Breast epithelium (tissue), 4 donors: ENCODE measurements at regions not wholly inside any gene's neighbourhood (a gene's known extent, or its start where the extent isn't known, plus 50 kb on each side); places are given as distances from the start of the nearest gene placed in this dataset.

ENCODE experiments used
- DNase-seq, 2 donors: peaks; one replicate each; pipeline ENCODE4 v3.0.0-alpha.2; 2019; ENCODE audit warnings: low spot score in 2 of 2
- H3K27ac ChIP-seq, 2 donors: fragments of 200-600 bp; sonication (generic) in 1 of 2; one replicate each; pipeline ENCODE4 v1.5.1; 2016 to 2019; ENCODE audit warnings: mild to moderate bottlenecking in 1 of 2
- H3K27me3 ChIP-seq, 2 donors: fragments of 200-600 bp; sonication (generic) in 1 of 2; one replicate each; pipeline versions ENCODE4 v1.5.1 to v1.6.0; 2017 to 2019; ENCODE audit warnings: control low read depth in 1 of 2, mild to moderate bottlenecking in 1 of 2
- H3K36me3 ChIP-seq: fragments of 200-600 bp; one replicate; pipeline ENCODE4 v1.5.1; 2019
- H3K4me1 ChIP-seq, 2 donors: fragments of 200-600 bp; sonication (generic); one replicate each; pipeline ENCODE4 v1.5.1; 2016 to 2019; ENCODE audit warnings: control low read depth in 1 of 2
- H3K4me3 ChIP-seq, 3 donors: fragments of 200-600 bp; sonication (generic); 1 replicate in 2 of 3; 2 replicates in 1 of 3; pipeline ENCODE4 v1.5.1; 2016 to 2019; ENCODE audit warnings: mild to moderate bottlenecking in 3 of 3, moderate library complexity in 2 of 3
- H3K9me3 ChIP-seq, 2 donors: fragments of 200-600 bp; sonication (generic) in 1 of 2; one replicate each; pipeline ENCODE4 v1.5.1; 2016 to 2019; ENCODE audit warnings: control low read depth in 1 of 2
- POLR2A ChIP-seq: fragments of 450-650 bp; IDR thresholded peaks from one replicate; pipeline ENCODE4 v1.6.1; 2016; ENCODE audit warnings: antibody characterized with exemption, mild to moderate bottlenecking, moderate library complexity
- POLR2AphosphoS5 ChIP-seq, 3 donors: sonication (generic); formaldehyde crosslinking; IDR thresholded peaks; one replicate each; pipeline ENCODE4 v1.6.1; 2017; ENCODE audit warnings: antibody characterized with exemption in 3 of 3
- intact Hi-C: fragments of 100-400 bp; cut with DNase I; formaldehyde crosslinking; loops from one replicate; pipeline ENCODE4 v1.15.1; 2023; ENCODE audit warnings: low total_unique reads
- TF ChIP-seq, protein P1 (sequence below), 3 donors: fragments of 450-650 bp; IDR thresholded peaks; one replicate each; pipeline ENCODE4 v1.5.1; 2016 to 2017; ENCODE audit warnings: antibody characterized with exemption in 3 of 3, mild to moderate bottlenecking in 3 of 3, moderate library complexity in 3 of 3

DNA sequence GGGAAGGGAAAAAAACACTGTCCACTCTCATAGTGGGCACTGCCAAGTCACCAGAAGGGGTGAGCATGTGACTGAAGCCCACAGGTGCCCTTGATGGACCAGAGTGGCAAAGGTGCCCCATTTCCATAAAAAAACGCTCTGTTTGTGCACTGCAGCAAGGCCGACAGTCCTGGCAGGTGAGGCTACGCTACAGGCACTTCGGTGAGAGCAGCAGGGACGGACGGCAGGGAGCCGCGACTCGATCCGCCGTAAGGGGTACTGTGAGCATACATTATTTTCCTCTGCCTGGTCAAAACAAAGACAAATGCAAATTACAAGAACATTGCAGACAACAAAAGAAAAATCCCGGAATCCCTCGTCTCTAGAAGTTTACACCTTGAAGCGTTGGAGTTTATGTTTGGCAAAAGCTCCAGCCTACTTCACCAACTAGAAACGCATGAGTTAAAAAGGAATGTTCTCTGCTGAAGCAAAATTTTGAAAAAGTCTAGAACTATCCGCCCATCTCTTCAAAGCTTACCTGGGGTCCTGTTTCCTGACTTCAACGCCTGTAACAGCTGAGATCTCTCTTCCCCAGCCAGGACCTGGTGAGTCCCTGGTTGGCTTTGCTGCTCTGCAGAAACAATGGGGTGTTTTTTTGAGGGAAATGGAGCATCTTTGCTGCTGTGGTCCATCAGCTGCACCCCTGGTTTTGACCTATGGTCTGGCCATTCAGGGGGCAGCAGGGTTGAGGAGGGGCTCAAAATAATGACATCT, 52.9 kb upstream of the RFLNA start:
- H3K27ac ChIP-seq = no peak overlapping the region
- H3K36me3 ChIP-seq = no peaks in the 10 kb centered on the region
- no peak for DNase-seq
- intact Hi-C loops = loop anchor here (2.0 kb wide), 1 partner anchor 45 kb away; no protein-coding TSS in a partner anchor
- H3K27me3 ChIP-seq = no peaks in the 10 kb centered on the region
- TF ChIP-seq, protein P1, sequence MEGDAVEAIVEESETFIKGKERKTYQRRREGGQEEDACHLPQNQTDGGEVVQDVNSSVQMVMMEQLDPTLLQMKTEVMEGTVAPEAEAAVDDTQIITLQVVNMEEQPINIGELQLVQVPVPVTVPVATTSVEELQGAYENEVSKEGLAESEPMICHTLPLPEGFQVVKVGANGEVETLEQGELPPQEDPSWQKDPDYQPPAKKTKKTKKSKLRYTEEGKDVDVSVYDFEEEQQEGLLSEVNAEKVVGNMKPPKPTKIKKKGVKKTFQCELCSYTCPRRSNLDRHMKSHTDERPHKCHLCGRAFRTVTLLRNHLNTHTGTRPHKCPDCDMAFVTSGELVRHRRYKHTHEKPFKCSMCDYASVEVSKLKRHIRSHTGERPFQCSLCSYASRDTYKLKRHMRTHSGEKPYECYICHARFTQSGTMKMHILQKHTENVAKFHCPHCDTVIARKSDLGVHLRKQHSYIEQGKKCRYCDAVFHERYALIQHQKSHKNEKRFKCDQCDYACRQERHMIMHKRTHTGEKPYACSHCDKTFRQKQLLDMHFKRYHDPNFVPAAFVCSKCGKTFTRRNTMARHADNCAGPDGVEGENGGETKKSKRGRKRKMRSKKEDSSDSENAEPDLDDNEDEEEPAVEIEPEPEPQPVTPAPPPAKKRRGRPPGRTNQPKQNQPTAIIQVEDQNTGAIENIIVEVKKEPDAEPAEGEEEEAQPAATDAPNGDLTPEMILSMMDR (IDR thresholded peaks at IDR 0.05) = no peak
- TF ChIP-seq POLR2A = no peak
- TF ChIP-seq POLR2AphosphoS5 (IDR thresholded peaks at IDR 0.05) = no peak
- H3K4me1 ChIP-seq = no peaks in the 10 kb centered on the region
- peaks cover 4 to 9% of the 10 kb centered on the region in 2 donors for H3K9me3 ChIP-seq
- H3K4me3 ChIP-seq = no peak overlapping the region

DNA sequence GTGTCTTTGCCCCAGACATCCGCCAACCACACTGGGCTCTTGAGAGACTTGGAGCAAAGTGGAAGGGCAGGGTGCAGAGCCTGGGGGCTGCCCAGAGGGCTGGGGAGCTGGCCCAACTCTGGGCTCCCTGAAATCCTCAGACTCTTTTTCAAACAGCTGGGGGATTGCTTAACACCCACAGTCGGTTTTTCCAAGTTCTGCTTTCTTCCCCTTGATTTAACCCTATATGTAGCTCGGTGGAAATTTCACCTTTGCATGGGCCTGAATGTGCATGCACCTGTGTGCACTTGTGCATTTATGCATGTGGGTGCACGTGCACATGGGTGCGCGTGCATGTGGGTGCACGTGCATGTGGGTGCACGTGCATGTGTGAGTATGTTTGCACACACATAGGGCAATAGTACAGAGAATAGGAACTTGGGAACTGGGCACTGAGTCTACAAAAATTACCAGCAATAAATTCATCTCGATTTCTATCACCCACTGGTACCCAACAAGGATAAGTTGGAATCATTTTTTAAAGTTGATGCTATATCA, 52.3 kb upstream of the RFLNA start:
- Histone ChIP-seq H3K27ac (no peak overlapping the region), H3K4me1 (no peaks in the 10 kb centered on the region), H3K4me3 (no peak overlapping the region), H3K36me3 (no peaks in the 10 kb centered on the region), H3K27me3 (no peaks in the 10 kb centered on the region), H3K9me3 (peaks cover 11 to 15% of the 10 kb centered on the region in 2 donors)
- no peak for DNase-seq
- intact Hi-C loops = loop anchor here (2.0 kb wide), 1 partner anchor 46 kb away; no protein-coding TSS in a partner anchor
- no peak for TF ChIP-seq POLR2AphosphoS5 (IDR thresholded peaks at IDR 0.05)
- TF ChIP-seq POLR2A = no peak
- TF ChIP-seq, protein P1 (IDR thresholded peaks at IDR 0.05) = no peak

- peaks cover 11 to 15% of the 10 kb centered on the region in 2 donors for H3K9me3 ChIP-seq
- TF ChIP-seq, protein P1 (IDR thresholded peaks at IDR 0.05) = no peak
- TF ChIP-seq POLR2A = no peak
- TF ChIP-seq POLR2AphosphoS5 (IDR thresholded peaks at IDR 0.05) = no peak
- intact Hi-C loops = loop anchor here (2.0 kb wide), 1 partner anchor 47 kb away; no protein-coding TSS in a partner anchor
- H3K4me1 ChIP-seq = peaks cover 0 to 5% of the 10 kb centered on the region in 2 donors
- H3K36me3 ChIP-seq = no peaks in the 10 kb centered on the region
- H3K27me3 ChIP-seq = no peaks in the 10 kb centered on the region
- H3K27ac ChIP-seq = no peak overlapping the region
- H3K4me3 ChIP-seq = no peak overlapping the region
- DNase-seq = no peak
Observed at GRCh38 chr12:124243936-124244335, 51.0 kb upstream of the RFLNA start.
